Transverse colon (tissue), 4 donors: ENCODE measurements at regions not wholly inside any gene's neighbourhood (a gene's known extent, or its start where the extent isn't known, plus 50 kb on each side); places are given as distances from the start of the nearest gene placed in this dataset.

Source experiments
- DNase-seq: peaks from one replicate; pipeline ENCODE4 v3.0.0-alpha.2; 2019
- H3K27ac ChIP-seq, 4 donors: fragments of 200-600 bp; sonication (generic); 2 replicates each; pipeline ENCODE4 v1.5.1; 2016 to 2018; ENCODE audit warnings: inconsistent platforms in 4 of 4
- H3K27me3 ChIP-seq: fragments of 200-600 bp; sonication (generic); 2 replicates; pipeline ENCODE4 v1.5.1; 2017; ENCODE audit warnings: inconsistent platforms
- H3K36me3 ChIP-seq, 4 donors: fragments of 200-600 bp; sonication (generic); 2 replicates each; pipeline ENCODE4 v1.5.1; 2017 to 2019; ENCODE audit warnings: inconsistent platforms in 4 of 4
- H3K4me1 ChIP-seq, 4 donors: fragments of 200-600 bp; sonication (generic); 2 replicates each; pipeline ENCODE4 v1.5.1; 2017 to 2020; ENCODE audit warnings: inconsistent platforms in 4 of 4
- H3K4me3 ChIP-seq, 4 donors: fragments of 200-600 bp; sonication (generic); 1 replicate in 1 of 4; 2 replicates in 3 of 4; pipeline versions ENCODE4 v1.5.1 to v1.6.1; 2017 to 2019; ENCODE audit warnings: inconsistent platforms in 4 of 4
- H3K9me3 ChIP-seq, 2 donors: fragments of 200-600 bp; sonication (generic); 2 replicates each; pipeline ENCODE4 v1.5.1; 2017 to 2019; ENCODE audit warnings: inconsistent platforms in 2 of 2
- CTCF ChIP-seq, 5 experiments: fragments of 200-600 bp in 3 of 5; fragments of 450-650 bp in 2 of 5; sonication (generic) in 3 of 5; IDR thresholded peaks; 1 replicate in 2 of 5; 2 replicates in 3 of 5; pipeline ENCODE4 v1.5.1; 2016 to 2017; ENCODE audit warnings: antibody characterized with exemption in 5 of 5, inconsistent platforms in 3 of 5, mild to moderate bottlenecking in 2 of 5, moderate library complexity in 1 of 5
- EP300 ChIP-seq: sonication (generic); formaldehyde crosslinking; IDR thresholded peaks from one replicate; pipeline ENCODE4 v1.6.1; 2017; ENCODE audit warnings: antibody characterized with exemption, low read depth
- POLR2A ChIP-seq: fragments of 450-650 bp; IDR thresholded peaks from one replicate; pipeline ENCODE4 v1.6.1; 2016; ENCODE audit warnings: antibody characterized with exemption, mild to moderate bottlenecking, moderate library complexity
- POLR2AphosphoS5 ChIP-seq, 3 donors: sonication (generic); formaldehyde crosslinking; IDR thresholded peaks; one replicate each; pipeline ENCODE4 v1.6.1; 2016; ENCODE audit warnings: antibody characterized with exemption in 3 of 3
- WGBS, 2 donors: methylation state at CpG; one replicate each; pipeline ENCODE4 v1.1.5; 2018; ENCODE audit warnings: low coverage in 1 of 2; 5-methylcytosine and 5-hydroxymethylcytosine counted together
- in situ Hi-C, 4 donors: fragments of 200-750 bp; cut with MboI; loops; one replicate each; pipeline versions ENCODE4 v1.15.0 to v1.15.1; 2017; ENCODE audit warnings: low sequenced_read_pairs in 3 of 4, low pct_ligation_motif_present in 1 of 4, low pct_unique_long_range_greater_than_20kb in 1 of 4
- intact Hi-C: fragments of 100-400 bp; cut with DNase I; formaldehyde crosslinking; loops from one replicate; pipeline ENCODE4 v1.15.1; 2023; ENCODE audit warnings: low total_unique reads

DNA sequence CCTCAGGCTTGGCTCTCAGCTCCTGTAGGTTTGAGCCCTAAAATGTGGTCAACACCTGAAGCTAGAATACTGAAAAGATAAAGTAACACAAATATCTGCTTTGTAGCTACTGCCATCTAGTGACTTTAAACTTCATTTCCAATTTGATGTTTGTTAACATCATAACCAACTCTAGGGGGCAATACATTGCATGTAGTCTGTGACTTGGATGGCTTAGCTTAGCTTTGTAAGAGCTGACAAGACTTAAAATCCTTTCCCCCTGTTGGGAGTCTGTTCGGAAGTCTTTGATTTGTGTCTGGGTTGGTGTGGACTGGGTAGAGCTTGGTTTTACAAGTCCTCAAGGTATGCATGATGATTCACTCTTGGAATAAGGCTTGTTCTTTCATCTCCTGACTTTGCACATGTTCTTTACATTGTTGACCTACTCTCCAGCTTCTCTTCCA lies 51.7 kb downstream of the SCN11A start:
- H3K4me1 ChIP-seq: no peaks in the 10 kb centered on the region
- no peak overlapping the region for H3K4me3 ChIP-seq
- 42% methylated on average over 1 of the region's 1 CpG; no CpG with 5 or more reads in 1 of the 2 donors for WGBS, 2 donors
- in situ Hi-C loops (loop anchor here in 3 of 4 donors (25.0 kb wide), 2 partner anchors 463 to 488 kb away; no protein-coding TSS in a partner anchor), intact Hi-C loops (no loop called here)
- no peaks in the 10 kb centered on the region for H3K9me3 ChIP-seq
- no peak for TF ChIP-seq POLR2A
- no peak for TF ChIP-seq POLR2AphosphoS5 (IDR thresholded peaks at IDR 0.05)
- peak in 4 of 5 experiments; percentile 33 to 52 (median 46) for TF ChIP-seq CTCF (IDR thresholded peaks at IDR 0.05)
- TF ChIP-seq EP300: no peak
- H3K27me3 ChIP-seq: no peaks in the 10 kb centered on the region
- no peaks in the 10 kb centered on the region for H3K36me3 ChIP-seq
- no peak for DNase-seq
- no peak overlapping the region for H3K27ac ChIP-seq

GRCh38 chr3:38998086-38998485 lies 53.7 kb downstream of the SCN11A start:
- WGBS, 2 donors: 28 to 35% methylated on average over 3 of the region's 3 CpGs

GRCh38 chr3:38996193-38996592 lies 55.6 kb downstream of the SCN11A start:
- Histone ChIP-seq H3K4me1 (no peaks in the 10 kb centered on the region), H3K27me3 (no peaks in the 10 kb centered on the region), H3K27ac (no peak overlapping the region), H3K36me3 (no peaks in the 10 kb centered on the region), H3K4me3 (no peak overlapping the region), H3K9me3 (no peaks in the 10 kb centered on the region)
- no peak for DNase-seq
- TF ChIP-seq POLR2A (no peak), EP300 (no peak), POLR2AphosphoS5 (IDR thresholded peaks at IDR 0.05) (no peak), CTCF (IDR thresholded peaks at IDR 0.05) (no peak)
- in situ Hi-C loops (no loop called here), intact Hi-C loops (no loop called here)
- WGBS, 2 donors: 71% methylated on average over 1 of the region's 1 CpG; no CpG with 5 or more reads in 1 of the 2 donors

More at GRCh38 chr3:38998086-38998485, 53.7 kb downstream of the SCN11A start:
- Histone ChIP-seq H3K27me3 (no peaks in the 10 kb centered on the region), H3K27ac (no peak overlapping the region), H3K4me3 (no peak overlapping the region), H3K9me3 (no peaks in the 10 kb centered on the region), H3K4me1 (no peaks in the 10 kb centered on the region), H3K36me3 (no peaks in the 10 kb centered on the region)
- intact Hi-C loops: no loop called here
- no peak for DNase-seq
- in situ Hi-C loops: no loop called here
- TF ChIP-seq POLR2A (no peak), CTCF (IDR thresholded peaks at IDR 0.05) (no peak), EP300 (no peak), POLR2AphosphoS5 (IDR thresholded peaks at IDR 0.05) (no peak)

GRCh38 chr3:38994251-38994650 lies 57.5 kb downstream of the SCN11A start:
- Histone ChIP-seq H3K9me3 (no peaks in the 10 kb centered on the region), H3K27me3 (peaks cover 4% of the 10 kb centered on the region), H3K4me3 (no peak overlapping the region), H3K4me1 (no peaks in the 10 kb centered on the region), H3K36me3 (no peaks in the 10 kb centered on the region), H3K27ac (no peak overlapping the region)
- WGBS, 2 donors: 60 to 63% methylated on average over 3 of the region's 3 CpGs
- in situ Hi-C loops (no loop called here), intact Hi-C loops (no loop called here)
- no peak for DNase-seq
- no peak for TF ChIP-seq EP300
- no peak for TF ChIP-seq POLR2A
- no peak for TF ChIP-seq CTCF (IDR thresholded peaks at IDR 0.05)
- TF ChIP-seq POLR2AphosphoS5 (IDR thresholded peaks at IDR 0.05): no peak
